ENCODE measurements at regions not wholly inside any gene's neighbourhood (a gene's known extent, or its start where the extent isn't known, plus 50 kb on each side); places are given as distances from the start of the nearest gene placed in this dataset.

DNA sequence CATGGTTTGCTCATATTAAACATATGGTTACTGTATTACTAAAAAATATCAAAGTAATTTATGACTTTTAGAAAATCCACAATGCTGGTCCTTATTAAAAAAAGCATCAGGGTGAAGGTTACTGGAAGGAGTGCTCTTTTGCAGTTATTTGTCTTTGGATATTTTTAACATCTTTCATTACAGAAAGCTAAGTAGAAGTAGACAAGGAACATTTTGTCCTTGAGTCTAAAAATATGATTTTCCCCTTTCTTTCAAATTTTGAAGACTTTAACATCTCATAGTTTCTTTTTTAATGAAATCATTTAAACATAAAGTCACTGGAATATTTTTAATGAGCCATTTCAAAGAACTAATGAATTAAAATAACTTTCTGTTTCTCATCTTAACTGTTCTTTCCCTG lies 110.1 kb upstream of the TNS3 start:
- TF ChIP-seq ZFP36 (IDR thresholded peaks at IDR 0.05; ENCODE audit: borderline replicate concordance, low read depth, low read length, partially characterized antibody), result no peak
- TF ChIP-seq ZNF512B (CRISPR knock-in tag; IDR thresholded peaks at IDR 0.05; ENCODE audit: borderline replicate concordance), result no peak
- no peak for TF ChIP-seq ZNF790 (CRISPR knock-in tag; IDR thresholded peaks at IDR 0.05; ENCODE audit: borderline replicate concordance)
- no peak for TF ChIP-seq ZNF782 (CRISPR knock-in tag; IDR thresholded peaks at IDR 0.05; ENCODE audit: borderline replicate concordance)
- TF ChIP-seq PBX3 (CRISPR knock-in tag; IDR thresholded peaks at IDR 0.05; ENCODE audit: borderline replicate concordance), result no peak
- TF ChIP-seq, protein P1, sequence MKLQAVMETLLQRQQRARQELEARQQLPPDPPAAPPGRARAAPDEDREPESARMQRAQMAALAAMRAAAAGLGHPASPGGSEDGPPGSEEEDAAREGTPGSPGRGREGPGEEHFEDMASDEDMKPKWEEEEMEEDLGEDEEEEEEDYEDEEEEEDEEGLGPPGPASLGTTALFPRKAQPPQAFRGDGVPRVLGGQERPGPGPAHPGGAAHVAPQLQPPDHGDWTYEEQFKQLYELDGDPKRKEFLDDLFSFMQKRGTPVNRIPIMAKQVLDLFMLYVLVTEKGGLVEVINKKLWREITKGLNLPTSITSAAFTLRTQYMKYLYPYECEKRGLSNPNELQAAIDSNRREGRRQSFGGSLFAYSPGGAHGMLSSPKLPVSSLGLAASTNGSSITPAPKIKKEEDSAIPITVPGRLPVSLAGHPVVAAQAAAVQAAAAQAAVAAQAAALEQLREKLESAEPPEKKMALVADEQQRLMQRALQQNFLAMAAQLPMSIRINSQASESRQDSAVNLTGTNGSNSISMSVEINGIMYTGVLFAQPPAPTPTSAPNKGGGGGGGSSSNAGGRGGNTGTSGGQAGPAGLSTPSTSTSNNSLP (IDR thresholded peaks at IDR 0.05; ENCODE audit: low read depth, low read length), result no peak
- TF ChIP-seq ZBTB8A (CRISPR knock-in tag; IDR thresholded peaks at IDR 0.05; ENCODE audit: borderline replicate concordance, low read depth), result no peak
- TF ChIP-seq SP1 (IDR thresholded peaks at IDR 0.05), result no peak
- no peak for TF ChIP-seq SP1 (CRISPR knock-in tag; IDR thresholded peaks at IDR 0.05)
- TF ChIP-seq ZNF101 (CRISPR knock-in tag; IDR thresholded peaks at IDR 0.05; ENCODE audit: borderline replicate concordance, low read depth), result no peak
- no peak for TF ChIP-seq GLI4 (CRISPR knock-in tag; IDR thresholded peaks at IDR 0.05; ENCODE audit: borderline replicate concordance)
- TF ChIP-seq TARDBP (CRISPR knock-in tag; IDR thresholded peaks at IDR 0.05), result no peak
- TF ChIP-seq ELF3 (CRISPR knock-in tag; IDR thresholded peaks at IDR 0.05), result no peak
- TF ChIP-seq ZBTB7B (CRISPR knock-in tag; IDR thresholded peaks at IDR 0.05), result no peak
- no peak for TF ChIP-seq MATR3 (CRISPR knock-in tag; IDR thresholded peaks at IDR 0.05)
- FAIRE-seq, result no peak
- no peak for DNase-seq (ENCODE audit: low spot score)
- ChIA-PET CTCF (ENCODE audit: low intra/inter-chr PET ratio, low total read pairs) (no interaction called here), POLR2A (no interaction called here)
- Histone ChIP-seq H3K27me3 (ENCODE audit: control insufficient read depth in 1 of 2, insufficient read depth in 2 of 2, low read length in 2 of 2) (no peaks in the 10 kb centered on the region), H3K36me3 (replicated peaks in 1 of 2; ENCODE audit: control insufficient read depth in 1 of 2, insufficient read depth in 2 of 2, low read length in 2 of 2) (no peaks in the 10 kb centered on the region), H3K4me3 (replicated peaks in 1 of 3; ENCODE audit: insufficient read depth in 1 of 3, low read depth in 2 of 3, low read length in 3 of 3) (no peak overlapping the region), H3K27ac (ENCODE audit: extremely low read length, insufficient read depth, low read length) (no peak overlapping the region), H2AFZ (ENCODE audit: low read length) (no peak overlapping the region), H3K79me2 (ENCODE audit: insufficient read depth, low read length) (no peaks in the 10 kb centered on the region), H3K4me2 (ENCODE audit: low read depth, low read length) (no peak overlapping the region), H3K9me3 (ENCODE audit: low read length) (no peaks in the 10 kb centered on the region), H4K20me1 (ENCODE audit: insufficient read depth, low read length) (no peaks in the 10 kb centered on the region), H3K9ac (ENCODE audit: insufficient read depth, low read depth, low read length) (no peak overlapping the region), H3K4me1 (ENCODE audit: insufficient read depth, low read length) (peaks cover 19% of the 10 kb centered on the region)
- BruUV-seq (replicated peaks), result no TSS peak
- in situ Hi-C loops (cut with HindIII; ENCODE audit: extremely low pct_ligation_motif_present, low pct_unique_long_range_greater_than_20kb), result no loop called here
- no peak for ATAC-seq
- intact Hi-C loops (cut with micrococcal nuclease; ENCODE audit: unreplicated experiment), result no loop called here

Measured in HepG2 (cell line).